GM12891 (cell line): ENCODE measurements at regions not wholly inside any gene's neighbourhood (a gene's known extent, or its start where the extent isn't known, plus 50 kb on each side); places are given as distances from the start of the nearest gene placed in this dataset.

Experiments
- POLR2A ChIP-seq: IDR thresholded peaks from 2 replicates; pipeline ENCODE4 v1.6.1; 2011; ENCODE audit warnings: low read depth, low read length, control low read depth
- POLR2AphosphoS5 ChIP-seq: IDR thresholded peaks from 2 replicates; pipeline ENCODE4 v1.6.1; 2011; ENCODE audit warnings: low read depth, low read length, control low read depth
- TAF1 ChIP-seq: IDR thresholded peaks from 2 replicates; pipeline ENCODE4 v1.6.1; 2011; ENCODE audit warnings: low read depth, low read length, control low read depth

DNA sequence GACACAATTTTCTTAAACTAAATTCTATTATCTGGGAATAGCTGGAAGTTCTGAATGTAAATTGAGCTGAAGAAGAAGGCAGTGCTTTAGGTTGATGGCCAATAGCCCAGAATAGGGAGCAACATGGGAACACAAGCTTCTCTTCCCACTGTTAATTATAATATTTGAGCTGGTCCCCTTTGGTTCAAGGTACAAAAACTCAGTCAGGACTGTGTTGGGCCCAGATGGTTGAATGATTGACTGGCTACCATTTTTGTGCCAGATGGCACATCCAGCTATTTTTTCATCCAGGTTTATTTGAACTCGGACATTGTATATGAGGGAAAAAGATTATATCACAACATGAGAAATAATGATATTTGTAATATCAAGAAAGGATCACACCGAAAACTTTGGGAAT is 458.9 kb downstream of the SLITRK1 start:
- TF ChIP-seq POLR2AphosphoS5 (no peak), POLR2A (no peak), TAF1 (no peak)
